ENCODE measurements at regions not wholly inside any gene's neighbourhood (a gene's known extent, or its start where the extent isn't known, plus 50 kb on each side); places are given as distances from the start of the nearest gene placed in this dataset.
"Not testable (repeated sequence)": the region's sequence is repeated elsewhere in the genome, so short reads cannot be mapped to it uniquely, and the experiment has no call there.

DNA sequence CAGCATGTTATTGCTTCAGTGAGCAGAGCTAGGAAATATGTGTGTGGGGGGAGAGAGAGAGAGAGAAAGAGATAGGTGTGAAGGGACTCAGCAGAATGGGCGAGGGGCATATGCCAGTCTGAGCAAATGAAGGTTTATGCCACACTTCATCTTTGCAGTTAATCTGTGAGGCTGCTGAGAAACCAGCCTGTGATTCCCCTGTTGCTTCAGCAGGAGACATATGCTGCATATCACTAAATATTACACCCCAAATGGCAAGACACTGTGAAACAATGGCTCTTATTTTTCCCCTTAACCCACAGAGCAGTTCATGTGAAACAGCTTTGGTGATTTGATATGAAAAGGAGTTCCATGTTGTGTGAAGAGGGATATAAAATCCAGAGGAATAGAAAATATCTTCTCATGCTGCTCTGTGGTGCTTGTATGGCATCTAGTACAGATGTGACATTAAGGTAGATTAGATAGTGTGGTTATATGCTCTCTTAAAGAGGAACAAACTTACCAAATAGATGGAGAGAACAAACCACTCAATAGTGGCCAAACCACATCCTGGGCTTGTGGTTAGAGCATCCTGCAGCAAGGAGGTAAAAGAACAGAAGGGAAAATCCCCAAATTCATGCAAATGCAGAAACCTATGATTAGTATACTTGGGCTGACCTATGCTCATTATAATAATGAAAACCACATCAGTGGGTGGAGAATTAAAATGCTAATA, 864.2 kb downstream of the FAM181B start:
- DNase-seq = no peak

DNA sequence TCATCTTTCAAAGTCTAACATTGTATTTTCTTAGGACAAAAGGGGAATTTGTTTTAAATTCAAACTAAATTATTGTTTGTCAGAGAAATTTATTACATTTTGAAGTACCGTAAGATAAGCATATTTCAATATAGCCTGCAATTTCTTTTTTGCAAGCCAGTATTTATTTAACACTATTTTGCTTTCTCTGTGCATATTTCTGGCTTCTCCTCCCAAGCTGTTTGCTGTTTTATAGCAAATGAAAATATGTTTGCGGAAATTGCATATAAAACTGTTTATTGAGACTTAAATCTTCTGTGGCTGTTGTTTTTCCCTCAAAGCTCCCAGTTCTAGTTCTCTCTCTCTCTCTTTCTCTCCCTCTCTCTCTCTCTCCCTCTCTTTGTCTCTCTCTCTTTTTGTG, 866.8 kb downstream of the FAM181B start:
- DNase-seq = no peak

DNA sequence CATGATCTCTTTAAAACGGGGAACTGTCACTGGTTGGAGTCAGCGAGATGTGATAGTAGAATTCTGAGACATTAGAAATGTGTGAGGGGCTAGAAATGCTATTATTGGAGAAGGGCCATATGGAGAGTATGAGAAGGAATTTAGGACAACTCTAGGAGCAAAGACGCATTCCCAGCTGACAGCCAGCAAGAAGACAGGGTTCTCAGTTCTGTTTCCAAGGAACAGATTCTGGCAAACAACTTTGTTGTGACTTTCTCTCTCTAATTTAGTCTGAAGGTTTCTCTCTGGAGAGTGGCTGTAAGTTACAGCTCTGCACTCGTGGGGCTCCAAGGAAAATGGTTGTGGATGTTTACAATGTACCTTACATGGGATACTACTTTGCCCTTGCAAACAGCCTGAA, 876.3 kb downstream of the FAM181B start:
- no peak for DNase-seq

DNA sequence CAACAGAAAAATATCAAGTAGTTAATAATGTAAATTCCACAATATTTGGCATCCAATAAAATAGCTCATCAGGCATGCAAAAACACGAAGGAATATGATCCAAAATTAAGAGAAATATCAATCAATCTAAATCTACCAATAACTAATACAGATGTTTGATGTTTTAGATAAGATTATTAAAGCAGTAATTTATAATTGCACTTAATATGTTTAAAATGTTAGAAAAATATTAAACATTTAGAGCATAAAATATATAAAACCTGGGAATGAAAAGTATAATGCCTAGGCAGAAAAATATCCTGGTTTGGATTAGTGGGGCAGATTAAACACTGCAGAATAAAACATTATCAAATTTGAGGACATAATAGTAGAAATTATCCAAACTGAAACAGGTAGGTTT, 879.9 kb downstream of the FAM181B start:
- DNase-seq = no peak

DNA sequence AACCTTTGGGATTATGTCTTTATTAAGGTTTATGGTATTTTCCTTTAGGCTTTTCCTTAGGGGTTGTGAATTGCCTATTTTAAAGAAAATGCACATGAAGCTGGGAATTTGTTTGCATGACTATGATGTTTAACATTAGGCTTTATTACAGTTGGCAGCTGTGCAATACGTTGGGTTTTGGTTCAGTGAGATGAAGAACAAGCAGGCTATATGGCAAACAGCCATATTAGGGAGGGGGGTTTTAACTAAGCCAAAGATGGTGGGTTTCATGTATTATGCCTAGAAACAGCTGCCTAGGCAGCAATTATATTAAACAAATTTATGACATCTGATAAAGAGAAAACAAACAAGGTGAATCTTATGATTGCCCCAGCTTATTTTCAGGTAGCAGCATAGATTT, 880.8 kb downstream of the FAM181B start:
- no peak for DNase-seq

DNA sequence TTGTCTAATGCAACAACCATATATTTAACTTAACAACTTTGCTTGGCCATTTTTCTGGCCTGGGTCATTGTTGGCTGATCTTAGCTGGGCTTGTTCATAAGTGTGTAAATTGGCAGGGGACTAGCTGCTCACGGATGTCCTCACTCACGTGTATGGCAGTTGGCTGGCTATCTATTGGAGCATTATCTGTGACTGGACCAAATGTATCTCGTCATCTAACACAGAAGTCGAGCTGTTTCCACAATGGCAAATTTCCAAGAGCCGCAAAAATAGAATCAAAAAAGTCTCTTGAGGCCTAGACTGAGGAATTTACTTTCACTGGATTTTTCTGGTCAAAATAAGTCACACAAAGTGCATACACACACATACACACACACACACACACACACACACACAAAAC, 893.3 kb downstream of the FAM181B start:
- no peak for DNase-seq

DNA sequence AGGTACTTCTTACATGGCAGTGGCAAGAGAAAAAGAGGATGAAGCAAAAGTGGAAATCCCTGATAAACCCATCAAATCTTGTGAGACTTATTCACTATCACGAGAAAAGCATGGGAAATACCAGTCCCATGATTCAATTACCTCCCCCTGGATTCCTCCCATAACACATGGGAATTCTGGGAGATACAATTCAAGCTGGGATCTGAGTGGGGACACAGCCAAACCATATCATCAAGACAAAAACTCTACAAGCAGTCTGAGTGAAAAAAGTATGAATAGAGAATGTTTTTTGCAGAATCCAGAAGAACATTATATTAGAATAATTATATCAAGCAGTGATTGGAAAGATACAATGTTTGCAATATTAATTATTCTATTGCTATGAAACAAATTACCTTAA, 893.7 kb downstream of the FAM181B start:
- no peak for DNase-seq

DNA sequence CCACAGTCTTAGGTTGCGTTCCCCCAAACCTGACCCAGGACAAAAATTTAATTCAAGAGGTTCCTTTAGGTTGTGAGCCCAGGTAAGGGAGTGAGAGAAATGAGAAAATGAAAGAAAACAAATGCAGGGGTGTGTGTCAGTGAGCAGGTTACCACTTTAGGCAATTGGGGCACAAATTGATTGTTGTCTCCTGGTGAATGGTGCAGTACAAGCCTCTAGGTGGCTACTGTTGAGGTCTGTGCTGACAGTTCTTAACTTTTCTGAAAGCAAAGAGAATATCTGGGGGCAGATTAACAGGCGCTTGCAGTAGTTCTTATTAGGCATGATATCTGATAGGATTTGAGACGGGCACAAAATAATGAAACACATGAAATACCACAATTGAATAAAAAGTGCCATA, 894.6 kb downstream of the FAM181B start:
- DNase-seq = no peak

DNA sequence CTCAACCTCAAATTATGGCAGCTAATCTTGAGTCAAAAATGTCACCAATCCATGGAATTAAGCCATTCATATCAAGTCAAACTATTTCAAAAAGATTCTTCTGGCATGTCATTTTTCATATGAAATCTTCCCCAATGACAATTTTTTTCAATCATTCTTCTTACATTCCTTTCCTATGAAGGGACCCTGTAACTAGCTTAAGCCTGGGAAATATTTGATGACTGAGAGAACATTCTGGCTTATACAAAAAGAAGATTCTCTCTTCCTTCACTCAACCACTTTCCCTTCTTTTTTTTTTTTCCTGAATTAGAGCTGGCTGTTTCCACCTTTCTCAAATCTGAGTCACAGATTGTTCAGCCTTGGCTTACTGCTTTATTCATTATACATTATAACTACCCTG, 903.7 kb downstream of the FAM181B start:
- DNase-seq = no peak

DNA sequence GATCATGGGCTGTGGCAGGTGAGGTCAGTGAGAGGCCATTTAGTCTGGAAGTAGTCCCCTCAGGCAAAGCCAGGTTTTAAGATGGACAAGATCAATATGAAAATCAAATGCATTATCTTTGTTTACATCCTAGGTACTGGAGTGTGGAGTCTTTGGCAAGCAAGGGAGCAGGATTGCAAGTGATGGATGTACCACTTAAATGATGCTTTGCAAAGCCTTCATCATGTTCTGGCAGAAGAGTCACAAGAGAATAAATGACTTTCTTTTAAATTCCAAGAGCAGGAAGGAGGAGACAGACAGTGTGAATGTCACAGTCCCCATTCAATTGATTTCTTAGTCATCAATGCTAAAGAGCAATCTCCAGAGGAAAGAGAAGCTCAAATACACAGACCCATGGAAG, 908.3 kb downstream of the FAM181B start:
- DNase-seq = no peak

DNA sequence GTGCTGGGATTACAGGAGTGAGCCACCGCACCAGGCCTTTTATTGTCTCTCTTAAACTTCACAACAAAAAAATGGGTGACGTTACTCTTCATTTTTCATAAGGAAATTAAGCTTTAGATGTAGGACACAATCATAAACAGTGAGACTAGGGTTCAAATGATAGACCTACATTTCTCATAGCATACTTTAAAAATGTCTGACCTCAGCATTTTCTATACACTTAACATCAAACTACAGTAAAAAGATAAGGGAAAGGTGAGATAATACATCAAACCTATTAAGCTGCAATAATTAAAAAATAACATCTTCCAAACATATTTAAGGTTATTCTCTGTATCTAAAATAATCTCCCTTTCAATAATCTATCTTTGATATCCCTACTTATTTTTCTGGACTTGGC, 914.2 kb downstream of the FAM181B start:
- DNase-seq = no peak

DNA sequence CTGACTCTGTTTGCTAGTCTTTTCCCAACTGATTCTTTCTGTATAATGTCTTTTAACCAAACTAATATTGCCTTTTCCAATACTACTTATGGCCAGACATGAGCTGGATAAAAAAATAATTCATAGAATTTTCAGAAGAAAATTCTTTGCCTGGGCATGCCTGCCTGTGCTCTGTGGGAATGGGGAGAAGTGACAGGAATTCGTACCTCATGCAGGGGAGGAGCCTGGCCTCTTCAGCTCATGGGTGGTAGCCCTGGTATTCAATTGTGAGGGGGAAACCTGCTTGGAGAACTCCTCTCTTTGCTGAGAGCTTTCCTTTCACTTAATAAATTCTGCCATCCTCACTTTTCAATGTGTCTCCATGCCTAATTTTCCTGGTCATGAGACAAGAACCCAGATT, 928.8 kb downstream of the FAM181B start:
- DNase-seq = no peak

DNA sequence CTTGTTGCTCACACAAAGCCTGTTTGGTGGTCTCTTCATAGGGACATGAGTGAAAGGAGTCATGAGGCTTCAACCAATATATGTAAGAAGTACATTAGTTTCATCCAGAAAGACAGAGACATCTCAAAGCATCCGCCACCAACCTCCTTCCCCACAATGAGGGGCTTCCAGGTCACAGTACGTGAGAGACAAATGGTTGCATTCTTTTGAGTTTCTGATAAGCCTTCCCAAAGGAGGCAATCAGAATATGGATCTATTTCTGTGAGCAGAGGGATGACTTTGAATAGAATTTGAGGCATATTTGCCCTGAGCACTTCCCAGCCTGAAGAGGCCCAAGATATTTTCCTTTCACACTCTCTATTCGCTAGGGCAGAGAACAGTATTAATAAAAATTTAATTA, 931.1 kb downstream of the FAM181B start:
- DNase-seq = no peak

DNA sequence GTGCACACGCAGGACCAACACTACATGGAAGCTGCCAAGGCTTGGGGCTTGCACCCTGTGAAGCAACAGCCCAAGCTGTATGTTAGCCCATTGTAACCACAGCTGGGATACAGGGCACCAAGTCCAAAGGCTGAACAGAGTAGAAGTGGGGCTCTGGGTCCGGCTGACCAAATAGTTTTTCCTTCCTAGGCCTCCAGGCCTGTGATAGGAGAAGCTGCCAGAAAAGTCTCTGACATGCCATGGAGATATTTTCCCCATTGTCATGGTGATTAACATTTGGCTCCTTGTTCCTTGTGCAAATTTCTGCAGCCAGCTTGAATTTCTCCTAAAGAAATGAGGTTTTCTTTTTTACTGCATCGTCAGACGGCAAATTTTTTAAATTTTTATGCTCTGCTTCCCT, 941.2 kb downstream of the FAM181B start:
- no peak for DNase-seq

DNA sequence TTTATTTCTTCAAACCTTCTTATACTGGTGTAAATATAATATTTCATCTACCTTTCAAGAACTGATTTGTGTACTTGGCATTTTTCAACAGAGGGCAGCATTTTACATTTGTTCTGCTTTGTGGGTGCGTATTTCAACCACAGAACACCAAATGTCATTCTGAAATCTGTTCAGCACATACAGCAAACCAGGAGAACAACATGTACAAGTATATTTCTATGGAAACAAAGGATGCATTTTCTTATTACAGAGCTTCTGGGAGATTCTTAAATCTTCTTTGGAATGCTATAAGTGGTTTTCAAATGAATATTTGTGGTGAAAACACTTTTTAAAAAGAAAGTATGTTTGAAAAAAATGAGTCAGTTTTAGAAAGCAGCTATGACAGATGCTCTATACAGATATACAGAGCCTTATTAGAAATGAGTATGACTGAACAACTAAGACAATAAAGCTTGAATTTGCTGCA, 946.0 kb downstream of the FAM181B start:
- no peak for DNase-seq

DNA sequence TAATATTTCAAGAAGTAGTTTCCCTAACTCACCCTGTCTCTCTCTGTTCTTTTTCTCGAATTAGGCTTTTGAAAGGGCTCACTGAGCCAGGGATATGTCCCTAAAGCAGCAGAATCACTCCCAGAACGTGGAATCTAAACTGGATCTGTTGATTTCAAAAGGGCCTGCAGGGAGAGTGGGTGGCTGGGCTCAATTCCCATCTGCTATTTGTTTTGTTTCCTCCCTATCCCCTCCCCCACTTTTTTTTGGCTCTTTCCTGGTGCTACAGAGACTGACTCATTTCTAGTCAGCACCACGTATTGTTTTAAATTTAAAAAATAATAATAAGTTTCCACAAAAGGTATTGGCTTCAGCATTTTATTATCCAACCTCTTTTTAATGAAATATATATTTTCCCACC, 961.5 kb downstream of the FAM181B start:
- no peak for DNase-seq

DNA sequence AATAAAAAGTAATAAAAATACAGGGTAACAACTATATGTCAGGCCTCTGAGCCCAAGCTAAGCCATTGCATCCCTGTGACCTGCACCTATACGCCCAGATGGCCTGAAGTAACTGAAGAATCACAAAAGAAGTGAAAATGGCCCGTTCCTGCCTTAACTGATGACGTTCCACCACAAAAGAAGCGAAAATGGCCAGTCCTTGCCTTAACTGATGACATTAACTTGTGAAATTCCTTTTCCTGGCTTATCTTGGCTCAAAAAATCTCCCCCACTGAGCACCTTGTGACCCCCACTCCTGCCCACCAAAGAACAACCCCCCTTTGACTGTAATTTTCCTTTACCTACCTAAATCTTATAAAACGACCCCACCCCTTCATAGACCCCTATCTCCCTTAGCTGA, 963.8 kb downstream of the FAM181B start:
- not testable (repeated sequence) for DNase-seq

DNA sequence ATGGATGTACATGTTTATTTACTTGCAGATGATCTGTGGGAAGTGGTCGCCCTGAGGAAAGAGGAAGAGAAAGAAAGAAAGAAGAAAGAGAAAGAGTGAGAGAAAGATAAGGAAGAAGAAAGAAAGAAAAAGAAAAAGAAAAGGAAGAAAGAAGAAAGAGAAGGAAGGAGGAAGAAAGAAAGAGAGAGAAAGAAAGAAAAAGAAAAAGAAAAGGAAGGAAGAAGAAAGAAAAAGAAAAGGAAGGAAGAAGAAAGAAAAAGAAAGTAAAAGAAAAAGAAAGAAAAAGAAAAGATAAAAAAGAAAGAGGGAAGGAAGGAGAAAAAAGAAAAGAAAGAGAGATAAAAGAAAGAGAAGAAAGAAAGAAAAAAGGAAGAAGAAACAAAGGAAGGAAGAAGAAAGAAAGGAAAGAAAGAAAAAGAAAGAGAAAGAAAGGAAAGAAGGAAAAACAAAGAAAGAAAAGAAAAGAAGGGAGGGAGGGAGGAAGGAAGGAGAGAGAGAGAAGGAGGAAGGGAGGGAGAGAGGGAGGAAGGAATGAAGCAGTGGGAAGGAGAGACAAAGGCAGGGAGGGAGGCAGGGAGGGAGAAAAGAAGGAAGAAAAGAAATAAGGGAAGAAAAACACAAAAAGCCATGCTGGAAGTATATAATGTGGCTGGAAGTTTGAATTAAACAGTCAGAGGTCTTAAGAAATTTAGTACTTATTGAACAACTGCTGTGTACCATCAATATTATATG, 976.6 kb downstream of the FAM181B start:
- no peak for DNase-seq

DNA sequence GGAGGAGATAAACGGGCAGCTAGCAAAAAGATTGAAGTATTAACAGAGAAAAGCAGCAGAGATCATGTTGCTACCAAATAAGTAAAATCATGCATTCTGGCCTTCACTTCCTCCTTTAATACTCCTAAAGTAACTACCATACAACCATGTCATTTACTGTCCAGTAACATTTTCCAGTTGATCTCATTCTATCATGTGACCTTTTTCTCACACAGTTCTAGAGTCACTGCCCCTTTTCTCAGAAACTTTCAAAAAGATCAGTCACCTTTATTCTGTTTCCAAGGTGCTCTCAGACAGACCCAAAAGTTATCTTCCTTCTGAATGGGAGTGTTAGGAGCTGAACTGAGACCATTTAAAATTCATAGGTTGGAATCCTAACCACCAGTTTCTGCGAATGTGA, 984.4 kb downstream of the FAM181B start:
- DNase-seq = no peak

DNA sequence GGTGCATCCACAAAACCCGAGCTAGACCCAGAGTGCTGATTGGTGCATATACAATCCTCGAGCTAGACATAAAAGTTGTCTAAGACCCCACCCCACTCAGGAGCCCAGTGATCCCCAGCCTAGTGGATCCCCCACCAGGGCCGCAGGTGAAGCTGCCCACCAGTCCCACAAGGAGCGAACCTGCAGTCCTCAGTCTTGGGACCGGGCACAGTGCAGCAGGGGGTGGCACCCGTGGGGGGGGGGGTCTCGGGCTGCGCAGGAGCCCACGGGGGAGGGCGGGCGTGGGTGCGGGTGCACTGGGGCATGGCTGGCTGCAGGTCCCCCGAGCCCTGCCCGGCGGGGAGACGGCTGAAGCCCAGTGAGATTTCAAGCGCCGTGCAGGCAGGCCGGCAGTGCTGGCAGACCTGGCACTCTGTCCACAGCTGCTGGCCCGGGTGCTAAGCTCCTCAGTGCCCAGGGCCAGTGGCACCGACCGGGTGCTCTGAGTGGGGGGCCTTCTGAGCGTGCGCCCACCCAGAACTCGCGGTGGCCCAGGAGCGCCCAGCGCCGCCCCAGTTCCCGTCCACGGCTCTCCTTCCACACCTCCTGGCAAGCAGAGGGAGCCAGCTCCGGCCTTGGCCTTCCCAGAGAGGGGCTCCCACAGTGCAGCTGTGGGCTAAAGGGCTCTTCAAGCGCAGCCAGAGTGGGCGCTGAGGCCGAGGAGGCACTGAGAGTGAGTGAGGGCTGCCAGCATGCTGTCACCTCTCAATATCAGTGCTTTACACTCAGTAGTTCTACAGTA, 989.1 kb downstream of the FAM181B start:
- no peak for DNase-seq

DNA sequence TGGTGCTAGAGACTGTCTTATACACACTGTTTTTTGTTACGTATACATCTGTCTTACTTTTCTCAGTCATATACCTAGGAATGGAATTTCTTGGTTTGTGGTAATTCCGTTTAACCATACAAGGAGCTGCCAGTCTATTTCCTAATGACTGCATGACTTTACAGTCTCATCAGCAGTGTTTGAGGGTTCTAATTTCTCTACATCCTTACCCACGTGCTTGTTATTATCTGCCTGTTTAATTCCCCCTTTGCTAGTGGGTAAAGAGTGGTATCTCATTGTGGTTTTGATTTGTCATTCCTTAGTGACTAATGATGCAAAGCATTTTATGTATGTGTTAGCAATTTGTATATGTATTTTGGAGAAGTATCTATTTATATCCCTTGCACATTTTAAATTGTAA, 1008.0 kb downstream of the FAM181B start:
- DNase-seq = no peak

DNA sequence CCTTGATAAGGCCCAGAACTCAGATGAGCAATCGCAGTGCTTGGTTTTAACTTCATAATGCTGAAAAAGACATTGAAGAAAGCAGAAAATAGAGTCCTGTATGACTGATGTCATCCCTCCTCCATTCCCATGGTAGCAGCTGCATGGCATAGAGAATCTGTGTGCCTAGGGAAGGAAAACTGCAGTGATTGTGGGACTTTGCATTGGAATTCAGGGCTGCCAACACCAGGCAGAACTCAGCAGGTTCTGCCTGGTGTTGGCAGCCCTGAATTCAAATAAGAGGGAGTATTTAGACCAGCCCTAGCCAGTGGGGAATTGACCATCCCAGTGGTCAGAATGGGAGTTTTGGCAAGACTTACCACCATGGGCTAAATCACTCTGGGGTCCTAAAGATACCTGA, 1016.0 kb downstream of the FAM181B start:
- DNase-seq = no peak

DNA sequence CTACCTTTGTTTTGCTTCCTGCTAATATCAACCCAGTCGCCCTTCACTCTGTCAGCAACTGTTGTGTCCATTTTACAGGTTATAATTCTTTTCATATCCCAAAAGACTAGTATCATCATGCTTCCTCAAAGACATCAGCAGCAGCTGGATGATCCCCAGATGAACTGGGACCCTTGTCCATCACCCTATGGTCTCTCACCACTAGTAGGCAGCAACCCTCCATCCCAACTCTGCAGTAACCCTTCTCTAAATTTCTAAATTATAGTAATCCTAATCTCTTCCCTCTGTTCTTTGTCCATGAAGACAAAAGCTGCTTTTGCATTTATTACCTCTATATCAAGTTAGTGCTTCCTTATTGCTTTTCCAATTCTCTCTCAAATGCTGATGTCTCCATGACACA, 1025.8 kb downstream of the FAM181B start:
- no peak for DNase-seq

DNA sequence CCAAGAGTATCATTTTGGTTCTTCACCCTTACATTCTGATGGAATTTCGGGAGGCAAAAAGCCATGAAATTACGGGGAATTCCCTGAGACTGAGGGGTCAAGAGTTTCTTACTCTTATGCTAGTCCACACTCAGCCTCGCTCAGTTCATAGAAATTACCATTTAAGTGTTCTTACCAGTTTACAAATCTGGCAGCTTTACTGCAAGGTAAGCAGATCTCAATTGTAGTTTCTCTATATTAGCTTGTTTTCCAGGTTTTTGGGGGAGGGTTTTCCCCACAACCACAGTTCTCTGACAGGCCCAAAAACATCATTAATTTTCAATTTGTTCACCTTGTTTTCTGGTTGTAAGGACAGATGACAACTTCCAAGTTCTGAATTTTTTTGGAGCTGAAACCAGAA, 1028.4 kb downstream of the FAM181B start:
- no peak for DNase-seq
